Mucosa of descending colon (tissue), 3 donors: ENCODE measurements at regions not wholly inside any gene's neighbourhood (a gene's known extent, or its start where the extent isn't known, plus 50 kb on each side); places are given as distances from the start of the nearest gene placed in this dataset.

Source experiments
- ATAC-seq: fragments of 200-7000 bp; cut with Tn5 transposase; one replicate; pipeline ENCODE4 v1.9.1; 2020; ENCODE audit warnings: mild to moderate bottlenecking, moderate library complexity
- DNase-seq, 3 donors: peaks; one replicate each; pipeline ENCODE4 v3.0.0-alpha.2; 2020
- H3K36me3 ChIP-seq: fragments of 200-600 bp; one replicate; pipeline ENCODE4 v1.8.0; 2021; ENCODE audit warnings: low read depth, mild to moderate bottlenecking
- H3K4me1 ChIP-seq: fragments of 200-600 bp; one replicate; pipeline ENCODE4 v1.8.0; 2021; ENCODE audit warnings: low read depth, mild to moderate bottlenecking
- H3K4me3 ChIP-seq: fragments of 200-600 bp; one replicate; pipeline ENCODE4 v1.8.0; 2021; ENCODE audit warnings: mild to moderate bottlenecking
- H3K9me3 ChIP-seq: fragments of 200-600 bp; one replicate; pipeline ENCODE4 v1.8.0; 2021; ENCODE audit warnings: mild to moderate bottlenecking
- intact Hi-C, 2 donors: fragments of 100-400 bp; cut with DNase I in 1 of 2; cut with micrococcal nuclease in 1 of 2; formaldehyde crosslinking; loops; one replicate each; pipeline versions ENCODE4 v1.11.0 to v1.11.1; 2022; cut with DNase I, micrococcal nuclease
- TF ChIP-seq, protein P1 (sequence below): fragments of 200-600 bp; IDR thresholded peaks from one replicate; pipeline ENCODE4 v1.8.0; 2022; ENCODE audit warnings: antibody characterized with exemption, mild to moderate bottlenecking
- donor health status: DM: no; HTN: no; CAD: no; lungs with moderate emphysema.
- donor health status: DM: no; HTN: no; CAD: no.
- donor health status: DM: no; HTN: yes; CAD: no.

DNA sequence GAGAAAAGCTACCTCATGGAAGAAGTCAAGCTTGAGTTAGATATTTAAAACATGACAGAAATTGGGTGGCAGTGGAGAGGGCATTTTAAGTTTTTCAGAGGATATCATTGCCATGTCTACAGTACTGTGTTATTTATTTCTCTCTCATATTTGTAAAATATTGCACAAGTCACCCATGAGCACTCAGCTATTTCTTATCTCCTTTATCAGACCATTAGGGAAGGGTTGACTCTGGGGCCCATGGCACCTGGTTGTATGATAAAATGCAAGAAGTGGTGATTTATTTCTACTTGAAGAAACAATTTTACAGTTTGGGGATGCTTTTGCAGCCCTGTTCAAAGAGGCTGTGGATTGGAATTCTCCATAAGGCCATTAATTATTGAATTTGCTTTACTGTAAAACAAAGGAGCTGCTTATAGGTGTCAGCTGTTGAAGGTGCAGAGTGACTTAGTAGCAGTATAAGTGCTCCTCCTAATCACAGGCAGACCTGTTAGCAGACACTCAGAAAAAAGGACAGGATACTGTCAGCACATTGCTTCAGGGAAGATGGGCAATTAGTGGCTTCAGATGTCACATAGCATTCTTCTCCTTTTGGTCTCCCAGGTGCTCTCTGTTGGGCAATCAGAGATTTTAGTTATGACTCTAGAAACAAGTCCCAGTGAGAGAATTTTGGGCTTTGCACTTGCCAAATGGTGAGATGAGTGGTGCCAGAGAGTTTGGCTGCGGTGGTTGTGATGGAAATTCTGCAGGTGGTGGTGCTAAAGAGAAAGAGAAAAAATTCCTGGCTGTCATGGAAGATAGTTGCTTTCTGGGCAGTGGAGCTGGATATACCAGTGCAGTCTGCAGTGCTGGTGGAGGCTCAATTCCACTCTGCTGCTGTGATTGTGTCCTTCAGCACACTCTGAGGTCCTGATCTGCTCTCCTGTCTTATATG is 129.7 kb upstream of the ROPN1 start:
- TF ChIP-seq, protein P1, sequence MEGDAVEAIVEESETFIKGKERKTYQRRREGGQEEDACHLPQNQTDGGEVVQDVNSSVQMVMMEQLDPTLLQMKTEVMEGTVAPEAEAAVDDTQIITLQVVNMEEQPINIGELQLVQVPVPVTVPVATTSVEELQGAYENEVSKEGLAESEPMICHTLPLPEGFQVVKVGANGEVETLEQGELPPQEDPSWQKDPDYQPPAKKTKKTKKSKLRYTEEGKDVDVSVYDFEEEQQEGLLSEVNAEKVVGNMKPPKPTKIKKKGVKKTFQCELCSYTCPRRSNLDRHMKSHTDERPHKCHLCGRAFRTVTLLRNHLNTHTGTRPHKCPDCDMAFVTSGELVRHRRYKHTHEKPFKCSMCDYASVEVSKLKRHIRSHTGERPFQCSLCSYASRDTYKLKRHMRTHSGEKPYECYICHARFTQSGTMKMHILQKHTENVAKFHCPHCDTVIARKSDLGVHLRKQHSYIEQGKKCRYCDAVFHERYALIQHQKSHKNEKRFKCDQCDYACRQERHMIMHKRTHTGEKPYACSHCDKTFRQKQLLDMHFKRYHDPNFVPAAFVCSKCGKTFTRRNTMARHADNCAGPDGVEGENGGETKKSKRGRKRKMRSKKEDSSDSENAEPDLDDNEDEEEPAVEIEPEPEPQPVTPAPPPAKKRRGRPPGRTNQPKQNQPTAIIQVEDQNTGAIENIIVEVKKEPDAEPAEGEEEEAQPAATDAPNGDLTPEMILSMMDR: no peak
- no peak for DNase-seq
- H3K36me3 ChIP-seq: no peaks in the 10 kb centered on the region
- intact Hi-C loops: no loop called here
- no peaks in the 10 kb centered on the region for H3K4me1 ChIP-seq
- no peak for ATAC-seq
- H3K4me3 ChIP-seq: no peak overlapping the region
- H3K9me3 ChIP-seq: no peaks in the 10 kb centered on the region

DNA sequence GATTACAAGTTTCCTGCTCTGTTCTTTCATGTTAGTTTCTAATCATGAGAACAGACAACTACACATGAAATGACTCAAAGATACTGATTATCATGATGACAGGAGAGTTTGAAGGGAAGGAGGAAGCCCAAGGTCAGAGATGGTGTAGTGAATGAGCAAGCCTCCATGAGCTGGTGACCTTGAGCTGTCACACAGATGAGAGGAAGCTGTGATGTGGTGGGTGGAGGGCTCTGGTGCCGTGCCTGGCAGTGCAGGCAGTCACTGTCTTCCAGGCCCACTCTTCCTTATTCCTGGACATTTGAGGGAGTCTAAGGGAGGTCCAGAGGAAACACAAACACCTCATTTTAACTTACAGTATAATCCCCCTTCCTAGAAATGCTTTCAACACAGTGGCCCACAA is 133.4 kb upstream of the ROPN1 start:
- H3K9me3 ChIP-seq: no peaks in the 10 kb centered on the region
- DNase-seq: no peak
- no peak for ATAC-seq
- no peaks in the 10 kb centered on the region for H3K36me3 ChIP-seq
- no peaks in the 10 kb centered on the region for H3K4me1 ChIP-seq
- TF ChIP-seq, protein P1: no peak
- intact Hi-C loops: no loop called here
- H3K4me3 ChIP-seq: no peak overlapping the region

DNA sequence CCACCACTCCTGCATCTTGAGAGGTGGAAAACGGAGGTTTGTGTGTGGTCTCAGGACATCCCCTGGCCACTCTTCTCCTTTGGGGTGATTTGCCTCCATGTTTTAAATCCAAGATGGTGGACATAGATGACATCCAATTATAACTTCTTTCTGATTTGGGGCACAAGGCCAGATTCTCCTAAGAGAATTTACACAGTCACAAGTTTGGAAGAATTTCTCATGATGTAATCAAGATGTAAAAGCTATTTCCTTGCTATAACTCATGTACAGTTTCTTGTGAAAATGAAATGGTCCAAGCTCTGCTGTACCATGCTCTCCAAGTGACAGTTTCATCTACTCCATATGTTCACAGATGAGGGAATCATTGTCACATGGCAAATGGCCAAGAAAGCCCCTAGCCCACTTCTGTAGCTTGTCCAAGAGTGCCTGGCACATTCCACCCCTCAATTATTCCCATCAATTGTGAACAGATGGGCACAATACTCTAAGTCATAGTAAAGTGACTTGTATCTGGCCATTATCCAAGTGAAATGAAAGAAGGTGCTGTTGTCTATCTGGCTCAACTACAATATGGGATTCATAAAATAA is 134.6 kb upstream of the ROPN1 start:
- DNase-seq: no peak
- Histone ChIP-seq H3K4me3 (no peak overlapping the region), H3K36me3 (no peaks in the 10 kb centered on the region), H3K9me3 (no peaks in the 10 kb centered on the region), H3K4me1 (no peaks in the 10 kb centered on the region)
- intact Hi-C loops: no loop called here
- TF ChIP-seq, protein P1: no peak
- ATAC-seq: no peak

DNA sequence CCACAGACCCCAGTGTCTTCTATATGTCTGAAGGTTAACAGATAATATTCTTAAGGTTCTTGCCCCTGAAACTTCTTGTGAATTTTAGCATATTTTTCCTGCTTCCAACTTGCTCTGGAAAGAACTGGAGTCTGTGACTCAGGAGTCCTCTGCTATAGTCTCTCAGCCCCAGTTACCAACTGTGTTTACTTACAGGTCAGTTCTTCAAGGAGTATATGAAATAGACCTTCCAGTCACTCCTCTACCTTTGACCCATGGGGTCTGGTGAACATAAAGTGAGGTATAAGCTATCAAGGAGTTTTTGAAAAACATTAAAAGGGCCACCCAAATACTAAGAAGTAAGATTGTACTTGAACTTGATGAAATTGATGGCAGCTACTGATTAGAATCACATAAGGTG is 139.2 kb upstream of the ROPN1 start:
- Histone ChIP-seq H3K9me3 (no peaks in the 10 kb centered on the region), H3K4me1 (no peaks in the 10 kb centered on the region), H3K4me3 (no peak overlapping the region), H3K36me3 (no peaks in the 10 kb centered on the region)
- intact Hi-C loops: no loop called here
- TF ChIP-seq, protein P1: no peak
- DNase-seq (no peak), ATAC-seq (no peak)

DNA sequence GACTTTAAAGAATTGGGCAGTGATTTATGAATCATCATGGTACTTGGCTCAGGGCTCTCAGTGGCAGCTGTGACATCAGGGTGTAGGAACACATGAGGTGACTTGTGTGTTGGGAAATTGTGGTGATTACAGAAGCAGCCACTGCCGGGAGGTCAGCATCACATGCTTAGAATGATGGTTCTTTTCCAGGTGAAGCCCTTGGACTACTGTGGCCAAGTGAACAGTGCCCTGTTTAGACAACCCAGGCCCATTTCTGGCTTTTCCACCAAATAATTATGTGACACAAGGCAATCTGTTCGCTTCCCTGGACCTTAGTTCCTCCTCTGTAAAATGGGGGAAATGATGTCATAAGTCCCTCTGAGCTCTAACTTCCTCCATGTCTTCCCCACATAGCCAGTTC is 139.7 kb upstream of the ROPN1 start:
- H3K36me3 ChIP-seq: no peaks in the 10 kb centered on the region
- ATAC-seq: no peak
- DNase-seq: no peak
- H3K4me1 ChIP-seq: no peaks in the 10 kb centered on the region
- H3K9me3 ChIP-seq: no peaks in the 10 kb centered on the region
- no peak overlapping the region for H3K4me3 ChIP-seq
- TF ChIP-seq, protein P1: no peak
- intact Hi-C loops: no loop called here
